NCI-H82 treated with DMSO at 0.1 percent for 48 hours (cell line): ENCODE measurements at regions not wholly inside any gene's neighbourhood (a gene's known extent, or its start where the extent isn't known, plus 50 kb on each side); places are given as distances from the start of the nearest gene placed in this dataset.

Experiments
- DNase-seq: peaks from one replicate; lab custom pipeline; 2025; ENCODE audit not compliant: unreplicated experiment; lab: John Stamatoyannopoulos, UW

DNA sequence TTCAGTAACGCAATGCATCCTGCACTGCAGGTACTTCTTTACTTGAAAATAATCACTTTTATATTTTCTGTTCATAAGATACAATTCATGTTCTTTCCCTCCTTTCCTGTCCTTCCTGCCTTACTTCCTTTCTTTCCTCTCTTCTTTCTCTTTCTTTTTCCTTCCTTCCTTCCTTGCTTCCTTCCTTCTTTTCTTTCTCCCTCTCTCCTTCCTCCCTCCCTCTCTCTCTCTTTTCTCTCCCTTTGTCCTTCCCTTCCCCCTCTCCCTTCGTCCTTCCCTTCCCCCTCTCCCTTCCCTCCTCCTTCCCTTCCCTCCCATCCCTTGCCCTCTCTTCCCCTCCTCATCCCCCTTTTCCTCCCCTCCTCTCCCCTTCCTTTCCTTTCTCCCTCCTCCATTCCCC is 227.8 kb upstream of the KLF6 start:
- DNase-seq = no peak

GRCh38 chr10:4011136-4011812 is 226.3 kb upstream of the KLF6 start:
- no peak for DNase-seq

DNA sequence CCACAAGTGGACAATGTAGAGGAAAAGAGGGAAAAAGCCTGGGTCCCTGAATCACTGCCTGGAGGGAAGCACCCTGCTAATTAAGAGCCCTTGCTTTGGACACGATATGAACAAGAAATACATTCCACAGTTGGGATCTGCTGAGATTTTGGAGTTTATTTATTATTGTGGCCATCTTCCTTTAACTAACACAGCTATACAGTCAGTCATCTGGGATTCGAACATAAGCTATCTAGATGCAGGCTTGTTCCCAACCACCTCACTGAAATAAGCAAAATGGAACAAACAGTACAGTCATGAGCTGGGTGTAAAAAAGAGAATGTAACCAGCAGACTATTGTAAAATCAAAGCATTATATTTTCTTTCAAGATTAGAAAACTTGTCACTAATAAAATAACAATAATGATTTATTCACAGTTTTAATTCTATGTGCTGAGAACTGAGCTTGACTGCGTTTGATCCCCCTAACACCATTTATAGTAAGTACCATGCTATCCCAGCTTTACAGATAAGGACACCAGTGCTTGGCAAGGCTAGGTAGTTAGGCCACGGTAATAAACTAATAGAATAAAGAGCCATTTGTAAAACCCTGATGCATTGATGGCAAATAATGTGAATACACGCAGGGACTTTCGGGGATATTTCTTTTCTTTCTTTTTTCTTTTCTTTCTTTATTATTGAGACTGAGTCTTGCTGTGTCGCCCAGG is 223.8 kb upstream of the KLF6 start:
- DNase-seq = no peak

DNA sequence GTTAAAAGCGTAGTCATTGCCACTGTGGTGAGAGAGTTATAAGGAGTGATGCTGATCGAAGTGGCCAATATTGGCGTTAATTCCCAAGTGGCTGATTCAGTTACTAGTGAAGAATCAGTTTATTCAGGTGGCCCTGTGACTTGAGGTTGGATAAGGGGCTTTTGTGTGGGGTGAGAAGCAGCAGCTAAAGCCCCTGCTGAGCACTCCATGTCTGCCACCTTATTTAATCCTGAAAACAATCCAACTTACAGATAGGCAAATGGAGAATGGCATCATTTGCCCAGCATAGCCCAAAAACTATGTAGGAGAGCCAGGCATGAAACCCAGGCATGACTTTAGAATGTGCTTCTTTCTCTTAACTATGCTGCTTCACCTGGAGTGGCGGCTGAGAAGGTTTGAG is 222.8 kb upstream of the KLF6 start:
- no peak for DNase-seq

GRCh38 chr10:4006858-4007257 is 221.8 kb upstream of the KLF6 start:
- DNase-seq = no peak

GRCh38 chr10:4006051-4006450 is 221.0 kb upstream of the KLF6 start:
- no peak for DNase-seq

GRCh38 chr10:4004990-4005389 is 220.0 kb upstream of the KLF6 start:
- DNase-seq = no peak

DNA sequence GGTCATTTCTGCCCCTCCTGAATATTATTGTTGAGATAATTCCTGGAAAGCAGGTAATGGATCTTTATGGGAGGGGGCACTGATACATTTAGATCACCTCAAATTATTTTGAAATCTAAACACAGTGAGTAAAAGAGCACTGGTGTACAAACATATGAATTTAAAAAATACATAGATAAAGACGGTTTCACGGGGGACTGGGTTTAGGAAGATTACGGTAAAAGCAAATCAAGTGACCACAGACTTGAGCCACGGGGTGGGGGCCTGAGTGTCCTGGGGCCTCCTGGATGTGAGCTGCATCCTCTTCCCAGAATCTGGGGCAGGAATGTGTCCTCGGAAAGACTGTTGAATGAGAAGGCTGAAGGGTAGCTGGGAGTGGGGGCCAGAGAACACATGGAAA is 219.1 kb upstream of the KLF6 start:
- DNase-seq = no peak

GRCh38 chr10:4003348-4003973 is 218.5 kb upstream of the KLF6 start:
- no peak for DNase-seq

DNA sequence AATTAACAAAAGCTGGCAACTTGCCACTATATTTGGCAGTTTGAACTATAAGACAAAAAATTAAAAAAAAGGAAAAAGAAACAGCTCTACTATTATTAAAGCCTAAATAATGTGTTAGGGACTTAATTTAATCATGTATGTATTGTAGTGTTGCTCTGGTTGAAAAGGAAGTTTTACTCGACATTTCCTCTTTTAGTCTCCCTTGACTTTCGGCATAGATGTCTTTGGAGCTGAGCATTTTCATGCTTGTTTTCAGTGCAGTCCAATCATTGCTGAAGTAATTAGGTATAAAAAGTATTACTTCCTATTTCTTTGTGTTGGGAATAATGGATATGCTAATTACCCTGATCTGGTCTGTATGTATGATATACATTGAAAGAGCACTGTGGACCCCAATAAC is 216.8 kb upstream of the KLF6 start:
- no peak for DNase-seq

- no peak for DNase-seq
These were observed 214.6 kb upstream of the KLF6 start for GRCh38 chr10:3999642-4000041.

- no peak for DNase-seq
These were observed 211.7 kb upstream of the KLF6 start for GRCh38 chr10:3996697-3997096.

DNA sequence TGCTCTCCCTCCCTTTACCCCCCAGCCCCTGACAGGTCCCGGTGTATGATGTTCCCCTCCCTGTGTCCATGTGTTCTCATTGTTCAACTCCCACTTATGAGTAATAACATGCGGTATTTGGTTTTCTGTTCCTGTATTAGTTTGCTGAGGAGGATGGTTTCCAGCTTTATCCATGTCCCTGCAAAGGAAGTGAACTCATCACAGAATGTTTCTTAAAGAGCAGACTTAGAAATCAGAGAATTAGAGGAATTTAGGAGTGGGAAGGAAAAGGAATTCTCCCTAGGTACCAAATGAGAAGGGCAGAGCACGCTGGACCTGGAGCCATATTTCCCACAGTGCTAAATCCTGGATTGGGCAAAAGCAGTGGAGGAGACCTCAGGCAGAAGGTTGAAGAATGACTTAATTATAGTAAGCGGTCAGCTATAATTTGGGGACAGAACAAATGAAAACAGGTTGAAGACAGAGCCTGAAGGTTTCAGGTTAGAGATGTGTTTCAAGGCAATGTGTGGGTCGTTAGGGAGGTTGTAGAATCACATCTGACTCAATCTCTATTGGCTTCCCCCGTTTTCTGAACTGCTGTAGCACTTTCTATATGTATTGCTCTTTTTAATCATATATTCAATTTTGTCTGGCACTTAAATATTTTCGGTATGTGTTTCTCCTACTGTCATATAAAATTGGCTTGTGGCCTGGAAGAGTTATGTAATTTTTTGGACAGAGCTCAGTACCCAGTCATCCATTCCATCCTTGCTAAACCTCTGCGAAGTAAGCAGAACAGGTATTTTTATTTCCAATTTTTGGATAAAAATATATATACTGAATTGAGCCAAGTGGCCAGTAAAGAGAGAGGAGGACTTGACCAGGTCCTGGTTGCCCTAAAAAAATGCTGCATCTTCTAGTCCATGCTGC is 210.5 kb upstream of the KLF6 start:
- no peak for DNase-seq

GRCh38 chr10:3992382-3993178 is 207.6 kb upstream of the KLF6 start:
- no peak for DNase-seq

GRCh38 chr10:3990307-3990706 is 205.3 kb upstream of the KLF6 start:
- DNase-seq = no peak

DNA sequence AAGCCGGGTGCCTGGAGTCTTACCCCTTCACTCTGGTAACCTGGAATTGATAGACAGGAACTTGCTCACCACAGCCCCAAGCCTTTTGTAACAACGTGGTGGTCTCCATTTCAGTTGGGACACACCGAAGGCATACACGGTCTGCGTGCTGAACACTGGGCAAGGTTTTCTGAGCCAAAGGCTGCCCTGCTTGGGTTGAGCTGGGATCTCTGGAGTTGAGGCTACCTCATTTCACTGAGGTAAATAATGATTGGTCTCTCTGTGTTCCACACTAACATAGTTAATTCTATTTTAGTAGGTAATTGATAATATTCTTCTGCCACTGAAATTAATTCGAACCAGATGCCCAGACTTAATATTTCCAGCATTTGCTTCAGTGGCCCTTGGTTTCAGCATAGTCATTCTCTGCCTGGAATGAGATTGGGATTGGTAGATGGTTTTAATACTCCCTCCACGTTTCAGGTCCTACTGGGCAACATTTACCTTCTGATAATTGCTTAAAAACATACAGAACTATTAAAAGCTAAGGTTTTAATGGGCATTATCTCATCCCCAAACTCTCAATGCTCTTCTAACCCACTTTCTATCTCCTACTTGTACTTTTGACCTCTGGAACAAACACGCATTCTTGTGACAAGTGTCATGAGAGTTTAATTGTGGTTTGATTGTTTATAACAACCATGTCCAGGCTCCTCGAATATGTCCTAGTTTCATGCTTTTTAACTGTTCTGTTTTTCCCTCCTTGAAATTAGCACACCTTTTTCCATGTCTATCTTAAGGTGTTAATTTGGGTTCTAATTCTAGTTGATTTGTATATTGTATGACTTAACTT is 202.3 kb upstream of the KLF6 start:
- DNase-seq = no peak

- DNase-seq = no peak
These were observed 201.6 kb upstream of the KLF6 start for GRCh38 chr10:3986493-3987142.

DNA sequence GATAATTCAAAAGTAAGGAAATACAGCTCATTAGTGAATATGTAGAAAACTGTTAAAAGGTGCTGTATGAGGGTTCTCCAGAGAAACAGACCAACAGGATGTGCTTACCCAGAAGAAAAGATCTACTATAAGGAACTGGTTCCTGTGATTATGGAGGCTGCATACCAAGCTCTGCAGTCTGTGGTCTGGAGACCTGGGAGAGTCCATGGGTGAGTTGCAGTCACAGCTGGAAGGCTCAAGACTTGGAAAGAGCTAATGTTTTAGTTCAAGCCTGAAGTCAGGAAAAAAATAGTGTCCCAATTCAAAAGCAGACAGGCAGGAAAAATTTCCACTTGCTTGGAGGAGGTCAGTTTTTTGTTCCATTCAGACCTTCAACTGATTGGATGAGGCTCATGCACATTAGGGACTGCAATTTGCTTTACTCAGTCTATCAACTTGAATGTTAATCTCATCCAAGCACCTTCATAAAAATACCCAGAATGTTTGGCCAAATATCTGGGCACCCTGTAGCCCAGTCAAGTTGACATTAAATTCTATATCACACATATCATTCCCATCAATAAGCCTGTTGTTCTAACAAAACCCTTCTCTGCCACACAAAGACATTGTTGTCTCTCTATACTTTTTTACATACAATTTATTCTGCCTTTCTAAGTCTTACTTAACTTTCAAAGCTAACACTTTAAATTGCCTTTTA is 197.9 kb upstream of the KLF6 start:
- DNase-seq = no peak

DNA sequence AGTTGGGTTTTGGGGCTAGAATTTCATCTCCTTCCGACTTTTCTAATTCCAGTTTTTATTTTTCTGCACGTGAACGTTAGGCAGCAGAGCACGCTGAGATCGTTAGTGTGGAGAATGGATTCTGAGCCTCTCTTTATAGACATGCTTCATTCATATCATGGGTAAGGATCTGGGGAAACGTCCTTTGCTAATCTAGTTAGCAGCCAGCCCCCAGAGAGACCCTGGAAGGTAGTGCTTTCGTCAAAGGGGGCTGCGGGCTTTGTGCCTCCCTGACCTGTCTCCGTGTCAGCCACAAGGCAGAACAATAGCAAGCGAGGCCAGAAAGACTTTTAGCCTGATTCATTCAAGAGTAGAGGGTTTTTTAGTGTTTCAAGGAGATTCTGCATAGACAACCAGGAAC is 196.3 kb upstream of the KLF6 start:
- no peak for DNase-seq
